Ovary (tissue), 7 donors: ENCODE measurements at regions not wholly inside any gene's neighbourhood (a gene's known extent, or its start where the extent isn't known, plus 50 kb on each side); places are given as distances from the start of the nearest gene placed in this dataset.

Experiments used
- DNase-seq, 5 donors: peaks; one replicate each; pipeline ENCODE4 v3.0.0-alpha.2; 2019 to 2020
- H3K27ac ChIP-seq, 2 donors: fragments of 200-600 bp; one replicate each; pipeline versions ENCODE4 v1.5.1 to v1.8.0; 2019 to 2022
- H3K27me3 ChIP-seq: fragments of 200-600 bp; one replicate; pipeline ENCODE4 v1.8.0; 2022
- H3K36me3 ChIP-seq: fragments of 200-600 bp; sonication (generic); one replicate; pipeline ENCODE4 v1.5.1; 2019
- H3K4me1 ChIP-seq: one replicate; pipeline ENCODE4 v1.8.1; 2013; ENCODE audit warnings: mild to moderate bottlenecking, moderate library complexity; ENCODE audit not compliant: insufficient read depth
- H3K4me3 ChIP-seq: fragments of 200-600 bp; sonication (generic); one replicate; pipeline ENCODE4 v1.5.1; 2017
- H3K9me3 ChIP-seq, 2 donors: fragments of 200-600 bp in 1 of 2; sonication (generic) in 1 of 2; one replicate each; pipeline versions ENCODE4 v1.5.1 to v1.8.1; 2013 to 2019; ENCODE audit warnings: mild to moderate bottlenecking in 1 of 2, moderate library complexity in 1 of 2
- CTCF ChIP-seq, 3 donors: fragments of 450-650 bp in 2 of 3; fragments of 200-600 bp in 1 of 3; IDR thresholded peaks; one replicate each; pipeline versions ENCODE4 v1.5.1 to v1.8.0; 2016 to 2022; ENCODE audit warnings: antibody characterized with exemption in 3 of 3, mild to moderate bottlenecking in 1 of 3
- EP300 ChIP-seq: sonication (generic); formaldehyde crosslinking; IDR thresholded peaks from one replicate; pipeline ENCODE4 v1.6.1; 2017; ENCODE audit warnings: antibody characterized with exemption
- POLR2A ChIP-seq: fragments of 450-650 bp; IDR thresholded peaks from one replicate; pipeline ENCODE4 v1.6.1; 2017; ENCODE audit warnings: antibody characterized with exemption, mild to moderate bottlenecking, moderate library complexity
- WGBS, 3 donors: extraction: QIAGEN DNeasy Blood & Tissue Kit in 1 of 3; methylation state at CpG; one replicate each; pipeline versions ENCODE4 v1.1.5 to v1.1.7; 2013 to 2017; 5-methylcytosine and 5-hydroxymethylcytosine counted together
- intact Hi-C, 4 donors: fragments of 100-400 bp; cut with DNase I; formaldehyde crosslinking; loops; one replicate each; pipeline versions ENCODE4 v1.11.0 to v1.15.1; 2022 to 2023
- donor health status: DM: no; HTN: no; CAD: no; lungs with moderate emphysema.
- donor health status: DM: no; HTN: no; CAD: no.
- donor health status: Bipolar disorder and iron deficiency.
- donor health status: DM: no; HTN: no; CAD: no.
- donor health status: DM: yes; HTN: yes; CAD: no.

- Histone ChIP-seq H3K4me3 (no peak overlapping the region), H3K4me1 (no peaks in the 10 kb centered on the region), H3K36me3 (no peaks in the 10 kb centered on the region), H3K27ac (no peak overlapping the region), H3K9me3 (no peaks in the 10 kb centered on the region), H3K27me3 (no peaks in the 10 kb centered on the region)
- intact Hi-C loops = no loop called here
- TF ChIP-seq POLR2A (no peak), EP300 (no peak), CTCF (IDR thresholded peaks at IDR 0.05) (no peak)
- no peak for DNase-seq
- WGBS, 3 donors = 53 to 59% (median 57%) methylated on average over 3 of the region's 3 CpGs
Measured at GRCh38 chr13:104320446-104320845, 1254.2 kb upstream of the SLC10A2 start.

- DNase-seq = no peak
- Histone ChIP-seq H3K9me3 (no peaks in the 10 kb centered on the region), H3K4me1 (no peaks in the 10 kb centered on the region), H3K4me3 (no peak overlapping the region), H3K27ac (no peak overlapping the region), H3K27me3 (no peaks in the 10 kb centered on the region), H3K36me3 (no peaks in the 10 kb centered on the region)
- TF ChIP-seq EP300 (no peak), CTCF (IDR thresholded peaks at IDR 0.05) (no peak), POLR2A (no peak)
- intact Hi-C loops = no loop called here
- 1 to 5% (median 4%) methylated on average over 1 of the region's 1 CpG for WGBS, 3 donors
Measured at GRCh38 chr13:104318121-104318520, 1251.9 kb upstream of the SLC10A2 start.

- TF ChIP-seq POLR2A (no peak), EP300 (no peak), CTCF (IDR thresholded peaks at IDR 0.05) (no peak)
Measured at GRCh38 chr13:104315606-104316005, 1249.4 kb upstream of the SLC10A2 start.

GRCh38 chr13:104314926-104315535 is 1248.8 kb upstream of the SLC10A2 start:
- DNase-seq = no peak
- Histone ChIP-seq H3K4me3 (no peak overlapping the region), H3K9me3 (no peaks in the 10 kb centered on the region), H3K36me3 (no peaks in the 10 kb centered on the region), H3K27me3 (no peaks in the 10 kb centered on the region), H3K27ac (no peak overlapping the region), H3K4me1 (no peaks in the 10 kb centered on the region)
- TF ChIP-seq CTCF (IDR thresholded peaks at IDR 0.05) (no peak), EP300 (no peak), POLR2A (no peak)
- intact Hi-C loops = no loop called here
- WGBS, 3 donors = 90 to 94% (median 93%) methylated on average over 3 of the region's 3 CpGs

More at GRCh38 chr13:104315606-104316005, 1249.4 kb upstream of the SLC10A2 start:
- no peak for DNase-seq
- H3K4me1 ChIP-seq = no peaks in the 10 kb centered on the region
- no peaks in the 10 kb centered on the region for H3K27me3 ChIP-seq
- no peak overlapping the region for H3K27ac ChIP-seq
- H3K9me3 ChIP-seq = no peaks in the 10 kb centered on the region
- 46 to 56% (median 55%) methylated on average over 3 of the region's 3 CpGs for WGBS, 3 donors
- no peaks in the 10 kb centered on the region for H3K36me3 ChIP-seq
- intact Hi-C loops = no loop called here
- H3K4me3 ChIP-seq = no peak overlapping the region
